GM12878 (cell line): ENCODE measurements at regions not wholly inside any gene's neighbourhood (a gene's known extent, or its start where the extent isn't known, plus 50 kb on each side); places are given as distances from the start of the nearest gene placed in this dataset.

Source experiments
- ATAC-seq: fragments of 200-7000 bp; cut with Tn5 transposase; 3 replicates; pipeline ENCODE4 v1.9.1; 2020; ENCODE audit warnings: mild to moderate bottlenecking, moderate library complexity
- BruUV-seq: library from RNA; stranded (reverse); fragments of 400-500 nt; replicated peaks from 2 replicates; lab custom pipeline; 2021; lab: Mats Ljungman, UMichigan
- CTCF ChIA-PET: fragments of 300-600 bp; sonication (Branson Sonifier 250); formaldehyde crosslinking; extraction: SDS; loops from one replicate; lab custom pipeline; 2021; ENCODE audit warnings: inconsistent platforms; lab: Yijun Ruan, JAX
- POLR2A ChIA-PET: fragments of 350-600 bp; formaldehyde crosslinking; extraction: SDS; loops from one replicate; lab custom pipeline; 2021; ENCODE audit warnings: inconsistent platforms; lab: Charles Lee
- RAD21 ChIA-PET: fragments of 300-600 bp; sonication (Branson Sonifier 250); formaldehyde crosslinking; loops from one replicate; lab custom pipeline; 2023; ENCODE audit warnings: antibody characterized with exemption; ENCODE audit not compliant: unreplicated experiment; lab: Charles Lee
- SMC1A ChIA-PET: fragments of 300-600 bp; sonication (Branson Sonifier 250); formaldehyde crosslinking; loops from one replicate; lab custom pipeline; 2023; ENCODE audit not compliant: unreplicated experiment, uncharacterized antibody; lab: Charles Lee
- DNase-seq: peaks from one replicate; pipeline ENCODE4 v3.0.0-alpha.2; 2011; ENCODE audit warnings: low read depth, low spot score
- FAIRE-seq: peaks from 3 replicates; lab custom pipeline; 2011; peaks lifted over from hg19 to GRCh38; lab: Jason Lieb, UNC
- H2AFZ ChIP-seq: 2 replicates; pipeline ENCODE4 v1.6.0; 2011; ENCODE audit warnings: low read depth, low read length, control low read depth; ENCODE audit not compliant: control insufficient read depth
- H3K27ac ChIP-seq: 2 replicates; pipeline ENCODE4 v1.5.1; 2011; ENCODE audit warnings: control low read depth; ENCODE audit not compliant: control insufficient read depth, insufficient read depth
- H3K27me3 ChIP-seq, 2 experiments: replicated peaks in 1 of 2; 2 replicates each; pipeline versions ENCODE4 v1.6.0 to v1.6.1; 2011; ENCODE audit warnings: low read length in 1 of 2; ENCODE audit not compliant: control insufficient read depth in 2 of 2, insufficient read depth in 2 of 2
- H3K36me3 ChIP-seq, 2 experiments: 2 replicates each; pipeline ENCODE4 v1.5.1; 2011; ENCODE audit warnings: low read length in 1 of 2; ENCODE audit not compliant: control insufficient read depth in 2 of 2, insufficient read depth in 2 of 2
- H3K4me1 ChIP-seq: 2 replicates; pipeline ENCODE4 v1.6.1; 2011; ENCODE audit warnings: mild to moderate bottlenecking, low read length, moderate library complexity, mixed read lengths; ENCODE audit not compliant: control insufficient read depth, insufficient read depth
- H3K4me2 ChIP-seq: 2 replicates; pipeline ENCODE4 v1.6.0; 2011; ENCODE audit warnings: control low read depth; ENCODE audit not compliant: control insufficient read depth, insufficient read depth
- H3K4me3 ChIP-seq: fragments of 200-600 bp; sonication (generic); 2 replicates; pipeline ENCODE4 v1.5.1; 2016
- H3K79me2 ChIP-seq: 2 replicates; pipeline ENCODE4 v1.6.0; 2011; ENCODE audit warnings: low read length; ENCODE audit not compliant: control insufficient read depth, insufficient read depth
- H3K9ac ChIP-seq: 2 replicates; pipeline ENCODE4 v1.8.0; 2011; ENCODE audit warnings: low read length, control low read depth, mixed read lengths; ENCODE audit not compliant: control insufficient read depth, insufficient read depth
- H3K9me3 ChIP-seq: replicated peaks from 3 replicates; pipeline ENCODE4 v1.5.1; 2011; ENCODE audit warnings: mild to moderate bottlenecking, low read length; ENCODE audit not compliant: control insufficient read depth, insufficient read depth
- H4K20me1 ChIP-seq: 2 replicates; pipeline ENCODE4 v1.6.0; 2011; ENCODE audit not compliant: control insufficient read depth, insufficient read depth
- BACH1 ChIP-seq: fragments of 450-650 bp; IDR thresholded peaks from 2 replicates; pipeline ENCODE4 v1.6.1; 2017; ENCODE audit warnings: mild to moderate bottlenecking, borderline replicate concordance
- BMI1 ChIP-seq: fragments of 450-650 bp; IDR thresholded peaks from 2 replicates; pipeline ENCODE4 v1.6.1; 2016; ENCODE audit warnings: mild to moderate bottlenecking, moderate library complexity, borderline replicate concordance
- CREB1 ChIP-seq: IDR thresholded peaks from 2 replicates; pipeline ENCODE4 v1.6.1; 2012; ENCODE audit warnings: low read depth, mild to moderate bottlenecking, inconsistent platforms
- E2F4 ChIP-seq: IDR thresholded peaks from 2 replicates; pipeline ENCODE4 v1.6.1; 2012; ENCODE audit warnings: low read depth, low read length, improper control_type of control experiment
- ESRRA ChIP-seq: IDR thresholded peaks from 2 replicates; pipeline ENCODE4 v1.6.1; 2012; ENCODE audit warnings: mild to moderate bottlenecking, low read length, improper control_type of control experiment
- GATAD2B ChIP-seq: fragments of 450-650 bp; conservative IDR thresholded peaks from 2 replicates; pipeline ENCODE4 v1.6.1; 2017; ENCODE audit warnings: low read depth, mild to moderate bottlenecking, moderate library complexity
- IRF5 ChIP-seq: fragments of 450-650 bp; IDR thresholded peaks from 2 replicates; pipeline ENCODE4 v1.6.1; 2017; ENCODE audit warnings: borderline replicate concordance
- KDM1A ChIP-seq: fragments of 200-600 bp; sonication (generic); IDR thresholded peaks from 2 replicates; pipeline ENCODE4 v1.6.1; 2016; ENCODE audit warnings: borderline replicate concordance
- MYC ChIP-seq: IDR thresholded peaks from 2 replicates; pipeline ENCODE4 v1.6.1; 2011; ENCODE audit warnings: mild to moderate bottlenecking, low read length, moderate library complexity, inconsistent platforms; ENCODE audit not compliant: insufficient read depth, insufficient replicate concordance, insufficient read length, severe bottlenecking
- NR2C2 ChIP-seq: IDR thresholded peaks from 2 replicates; pipeline ENCODE4 v1.6.1; 2011; ENCODE audit warnings: borderline replicate concordance, low read depth; ENCODE audit not compliant: control insufficient read depth, insufficient read length
- NRF1 ChIP-seq: conservative IDR thresholded peaks from 2 replicates; pipeline ENCODE4 v1.6.1; 2011; ENCODE audit warnings: mild to moderate bottlenecking, low read depth, low read length, improper control_type of control experiment
- PAX5 ChIP-seq: IDR thresholded peaks from 2 replicates; pipeline ENCODE4 v1.6.1; 2011; ENCODE audit warnings: low read depth, low read length, borderline replicate concordance
- RAD21 ChIP-seq: IDR thresholded peaks from 2 replicates; pipeline ENCODE4 v1.6.1; 2011; ENCODE audit warnings: mild to moderate bottlenecking, low read depth, low read length, moderate library complexity; ENCODE audit not compliant: insufficient read depth
- SIN3A ChIP-seq: IDR thresholded peaks from 2 replicates; pipeline ENCODE4 v1.6.1; 2012; ENCODE audit warnings: low read depth, low read length, improper control_type of control experiment
- SMC3 ChIP-seq: IDR thresholded peaks from 2 replicates; pipeline ENCODE4 v1.6.1; 2011; ENCODE audit warnings: low read length, improper control_type of control experiment, borderline replicate concordance
- SUPT20H ChIP-seq: IDR thresholded peaks from 2 replicates; pipeline ENCODE4 v1.6.1; 2011; ENCODE audit warnings: low read depth, mild to moderate bottlenecking, low read length, moderate library complexity, borderline replicate concordance; ENCODE audit not compliant: control insufficient read depth
- USF1 ChIP-seq: IDR thresholded peaks from 2 replicates; pipeline ENCODE4 v1.6.1; 2011; ENCODE audit warnings: borderline replicate concordance, low read depth, mild to moderate bottlenecking, moderate library complexity, mixed read lengths, low read length; ENCODE audit not compliant: insufficient read depth; ENCODE audit errors: extremely low read length
- ZBED1 ChIP-seq: IDR thresholded peaks from 2 replicates; pipeline ENCODE4 v1.6.1; 2016; ENCODE audit warnings: borderline replicate concordance
- ZNF622 ChIP-seq: fragments of 450-650 bp; IDR thresholded peaks from 2 replicates; pipeline ENCODE4 v1.6.1; 2017; ENCODE audit warnings: mild to moderate bottlenecking, inconsistent platforms
- WGBS: methylation state at CpG from one replicate; pipeline ENCODE4 v1.1.6; 2016; ENCODE audit warnings: low lambda C conversion rate; ENCODE audit not compliant: insufficient replicate concordance, insufficient coverage; ENCODE audit errors: missing lambda C conversion rate; 5-methylcytosine and 5-hydroxymethylcytosine counted together
- in situ Hi-C: fragments of 300-500 bp; cut with MboI; formaldehyde crosslinking; loops from 9 replicates; pipeline ENCODE4 v1.14.3; 2018; ENCODE audit warnings: mixed read lengths
- intact Hi-C: fragments of 100-400 bp; cut with micrococcal nuclease; formaldehyde crosslinking; loops from one replicate; pipeline ENCODE4 v1.14.2; 2022; ENCODE audit not compliant: unreplicated experiment

- TF ChIP-seq GATAD2B (no peak), SMC3 (no peak), MYC (no peak), BACH1 (no peak), PAX5 (no peak), ESRRA (no peak), SUPT20H (no peak)
Measured at GRCh38 chr2:164429354-164429753, 191.9 kb downstream of the GRB14 start (continued).

GRCh38 chr2:164427111-164427510, 194.2 kb downstream of the GRB14 start:
- DNase-seq: no peak
- WGBS: 63% methylated on average over 7 of the region's 7 CpGs
- no peaks in the 10 kb centered on the region for H3K4me1 ChIP-seq
- SMC1A ChIA-PET: no interaction called here
- CTCF ChIA-PET: no interaction called here
- H3K36me3 ChIP-seq: no peaks in the 10 kb centered on the region
- RAD21 ChIA-PET: no interaction called here
- H2AFZ ChIP-seq: no peak overlapping the region
- no peak for FAIRE-seq
- intact Hi-C loops: no loop called here
- no peaks in the 10 kb centered on the region for H4K20me1 ChIP-seq
- H3K9ac ChIP-seq: no peak overlapping the region
- H3K9me3 ChIP-seq: no peaks in the 10 kb centered on the region
- POLR2A ChIA-PET: no interaction called here
- TF ChIP-seq ZBED1 (no peak), SUPT20H (no peak), IRF5 (no peak), KDM1A (no peak), NRF1 (no peak), USF1 (no peak), SIN3A (no peak), BMI1 (no peak), RAD21 (no peak), ZNF622 (no peak), E2F4 (no peak), CREB1 (no peak), NR2C2 (no peak)
- in situ Hi-C loops: no loop called here
- H3K27ac ChIP-seq: no peak overlapping the region
- no peak overlapping the region for H3K4me3 ChIP-seq
- ATAC-seq: no peak
- no TSS peak for BruUV-seq
- no peak overlapping the region for H3K4me2 ChIP-seq
- H3K27me3 ChIP-seq: no peaks in the 10 kb centered on the region
- no peaks in the 10 kb centered on the region for H3K79me2 ChIP-seq
